ENCODE measurements at regions not wholly inside any gene's neighbourhood (a gene's known extent, or its start where the extent isn't known, plus 50 kb on each side); places are given as distances from the start of the nearest gene placed in this dataset.

DNA sequence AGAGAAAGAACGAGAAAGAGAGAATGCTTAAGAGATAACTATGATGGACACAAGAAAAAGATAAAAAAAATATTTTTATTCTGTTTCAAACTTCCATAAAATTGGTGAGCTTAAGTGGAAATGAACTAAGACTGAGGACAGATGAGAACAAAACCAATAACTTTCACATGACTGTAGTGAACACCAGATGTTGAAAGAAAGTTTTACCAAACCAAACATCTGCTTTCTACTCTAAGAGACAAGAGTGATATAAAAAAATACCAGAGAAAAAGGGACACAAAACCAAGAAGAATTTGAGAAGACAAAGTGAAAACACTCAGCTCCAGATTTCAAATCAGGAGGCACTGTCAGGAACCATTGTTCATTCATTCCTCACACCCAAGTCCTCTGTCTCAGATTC, 147.9 kb downstream of the IMPG2 start:
- no peak for DNase-seq

GRCh38 chr3:101171681-101172191, 148.6 kb downstream of the IMPG2 start:
- DNase-seq = no peak

DNA sequence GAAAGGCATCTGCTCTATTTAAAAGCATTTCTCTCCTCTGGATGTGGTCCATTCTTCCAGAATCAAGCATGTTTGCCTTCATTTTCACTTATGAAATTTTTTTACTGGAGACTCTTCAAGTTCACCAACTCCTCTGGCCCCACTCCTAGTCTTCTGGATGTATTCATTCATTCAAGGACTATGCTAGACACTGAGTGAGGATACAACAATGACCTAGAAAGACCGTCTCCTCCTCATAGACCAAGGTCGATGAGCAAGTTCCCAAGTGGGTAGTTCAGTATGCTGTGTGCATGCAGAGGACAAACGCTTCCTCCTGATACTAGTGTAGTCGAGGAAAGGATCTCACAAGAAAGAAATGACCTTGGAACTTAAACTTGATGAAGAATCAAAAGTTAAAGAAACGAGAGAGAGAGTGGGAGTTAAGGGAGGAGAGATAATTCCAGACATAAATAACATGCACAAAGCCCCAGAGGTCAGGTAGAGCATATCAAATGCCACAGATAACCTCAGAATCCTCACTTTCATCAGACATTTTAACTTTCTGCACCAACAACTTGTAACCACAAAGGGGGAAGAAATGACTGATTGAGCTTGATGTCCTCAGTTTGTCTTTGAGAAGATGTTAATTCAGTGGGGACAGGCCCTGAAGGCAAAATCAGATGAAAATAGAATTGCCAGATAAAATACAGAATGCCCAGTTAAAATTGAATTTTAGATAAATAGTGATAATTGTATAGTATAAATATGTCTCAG, 149.4 kb downstream of the IMPG2 start:
- no peak for DNase-seq

GRCh38 chr3:101170062-101170771, 150.2 kb downstream of the IMPG2 start:
- peak; percentile 2 to 6 for DNase-seq

DNA sequence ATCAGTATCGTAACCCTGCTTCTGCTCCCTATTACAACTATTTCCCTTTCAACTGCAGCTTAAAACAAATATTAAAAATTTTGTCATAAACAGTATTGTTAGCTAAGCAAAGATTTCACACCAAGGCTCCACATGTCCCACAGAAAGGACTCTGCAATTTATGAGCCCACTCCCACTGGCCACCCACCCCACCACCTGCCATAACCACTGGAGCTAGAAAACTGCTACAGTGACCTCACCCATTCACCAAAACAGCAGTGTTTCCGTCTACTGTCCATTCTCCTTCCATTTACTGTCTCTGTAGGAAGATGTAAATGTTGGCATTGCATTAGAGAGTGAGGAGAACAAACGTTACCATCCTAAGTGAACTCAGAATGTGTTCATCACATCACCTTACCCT, 150.9 kb downstream of the IMPG2 start:
- no peak for DNase-seq

- DNase-seq = no peak
Measured at GRCh38 chr3:101167376-101167775, 153.0 kb downstream of the IMPG2 start.

- DNase-seq = no peak
Measured at GRCh38 chr3:101166150-101166549, 154.2 kb downstream of the IMPG2 start.

GRCh38 chr3:101163554-101163953, 156.8 kb downstream of the IMPG2 start:
- DNase-seq = no peak

DNA sequence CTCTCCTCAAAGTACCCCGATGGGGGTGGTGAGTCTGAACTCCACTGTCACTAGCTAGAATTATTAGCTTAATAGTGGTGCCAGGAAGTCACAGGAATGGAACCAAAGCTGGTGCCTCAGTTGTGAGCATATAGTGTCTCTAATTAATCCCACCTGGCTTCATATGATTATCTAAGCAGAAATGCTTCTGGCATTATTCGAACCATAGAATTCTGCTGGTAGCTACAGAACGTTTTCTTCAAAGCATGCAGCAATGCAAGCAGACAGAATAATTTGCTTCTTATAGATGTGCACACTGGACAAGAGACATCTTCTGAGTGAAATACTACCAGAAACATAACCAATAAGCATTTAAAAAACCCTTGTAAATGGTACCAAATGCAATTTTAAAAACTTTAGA, 160.9 kb downstream of the IMPG2 start:
- DNase-seq = no peak

DNA sequence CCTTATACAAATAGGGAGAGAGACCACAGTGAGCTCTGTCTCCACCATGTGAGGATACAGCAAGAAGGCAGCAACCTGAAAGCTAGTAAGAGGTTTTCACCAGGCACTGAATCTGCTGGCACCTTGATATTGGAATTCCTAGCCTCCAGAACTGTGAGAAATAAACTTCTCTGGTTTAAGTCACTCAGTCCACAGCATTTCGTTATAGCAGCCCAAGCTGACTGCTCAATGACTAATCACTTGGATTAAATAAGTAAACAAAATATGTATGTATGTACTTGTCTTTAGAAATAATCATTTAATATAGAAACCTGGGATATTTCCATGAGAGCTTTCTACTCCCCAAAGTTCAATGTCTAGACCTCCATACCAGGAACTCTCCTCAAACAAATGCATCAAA, 162.0 kb downstream of the IMPG2 start:
- no peak for DNase-seq

DNA sequence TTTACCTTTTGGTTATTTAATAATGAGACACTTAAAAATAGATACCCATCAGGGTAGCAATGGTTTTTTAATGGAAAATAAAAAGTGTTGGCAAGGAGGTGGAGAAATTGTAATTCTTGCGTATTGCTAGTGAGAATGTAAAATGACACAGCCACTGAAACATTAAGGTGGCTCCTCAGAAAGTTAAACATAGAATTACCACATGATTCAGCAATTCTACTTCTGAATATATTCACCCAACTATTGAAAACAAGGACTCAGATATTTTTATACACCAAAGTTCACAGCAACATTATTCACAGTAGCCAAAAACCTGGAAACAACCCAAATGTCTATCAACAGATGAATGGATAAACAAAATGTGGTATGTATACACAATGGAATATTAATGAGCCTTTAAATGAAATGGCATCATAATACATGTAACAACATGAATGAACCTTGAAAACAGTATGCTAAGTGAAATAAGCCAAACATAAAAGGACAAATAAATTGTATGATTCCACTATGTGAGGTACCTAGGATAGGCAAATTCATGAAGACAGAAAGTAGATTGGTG, 163.5 kb downstream of the IMPG2 start:
- DNase-seq = no peak

DNA sequence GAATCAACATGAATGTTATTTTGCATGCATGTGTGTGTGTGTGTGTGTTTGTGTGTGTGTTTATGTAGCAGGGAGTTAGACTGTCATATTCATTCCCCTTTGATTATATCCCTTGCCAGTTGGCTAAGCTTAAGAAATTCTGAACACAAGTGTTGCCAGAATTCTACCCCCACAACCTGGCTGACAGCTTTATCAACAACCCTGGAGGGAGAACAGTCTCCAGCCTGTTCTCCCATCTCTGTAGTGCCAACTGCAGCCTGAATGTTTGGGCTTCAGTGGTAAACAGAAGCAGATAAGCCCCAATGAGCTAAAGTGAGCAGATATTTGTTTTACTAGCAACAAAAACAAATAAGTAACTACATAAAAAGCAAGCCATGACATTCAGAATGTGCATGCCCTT, 162.6 kb upstream of the ABI3BP start:
- DNase-seq = no peak

DNA sequence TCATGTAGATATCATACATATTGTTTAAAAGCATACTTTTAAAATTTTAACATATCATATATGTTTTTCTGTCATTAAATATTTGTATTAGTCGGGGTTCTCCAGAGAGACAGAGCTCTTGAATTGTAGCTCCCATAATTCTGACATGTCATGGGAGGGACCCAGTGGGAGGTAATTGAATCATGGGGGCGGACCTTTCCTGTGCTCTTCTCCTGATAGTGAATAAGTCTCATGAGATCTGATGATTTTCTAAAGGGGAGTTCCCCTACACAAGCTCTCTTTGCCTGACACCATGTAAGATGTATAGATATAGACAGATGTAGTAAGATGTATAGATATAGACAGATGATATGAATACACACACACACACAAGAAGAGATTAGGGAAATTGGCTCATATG, 161.2 kb upstream of the ABI3BP start:
- no peak for DNase-seq

DNA sequence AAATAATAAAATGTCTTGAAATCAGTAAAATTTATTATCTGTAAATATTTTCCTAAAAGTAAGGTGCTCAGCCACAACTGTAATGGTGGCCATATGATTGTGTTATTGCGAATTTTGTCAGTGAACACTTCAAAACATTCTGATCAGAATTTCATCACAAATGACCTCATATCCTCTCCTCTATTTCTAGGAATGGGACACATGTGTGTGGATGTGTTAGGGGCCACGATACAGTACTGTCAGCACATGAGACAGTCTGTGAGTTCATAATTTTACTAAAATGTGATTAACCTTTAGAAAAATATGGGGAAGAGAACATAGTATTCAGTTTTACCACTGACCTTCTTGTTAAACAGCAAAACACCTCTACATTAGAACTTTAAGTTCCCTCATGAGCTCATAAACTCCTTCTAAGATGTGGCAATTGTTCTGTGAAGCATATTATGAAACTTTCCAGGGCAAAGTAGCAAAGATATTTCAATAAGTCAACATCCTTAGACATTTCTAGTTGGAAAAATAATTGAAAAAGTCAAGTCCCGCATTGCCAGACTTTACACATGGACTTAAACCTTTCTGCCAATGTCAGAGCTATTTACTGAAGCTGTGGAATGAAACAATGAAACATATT, 158.2 kb upstream of the ABI3BP start:
- no peak for DNase-seq

DNA sequence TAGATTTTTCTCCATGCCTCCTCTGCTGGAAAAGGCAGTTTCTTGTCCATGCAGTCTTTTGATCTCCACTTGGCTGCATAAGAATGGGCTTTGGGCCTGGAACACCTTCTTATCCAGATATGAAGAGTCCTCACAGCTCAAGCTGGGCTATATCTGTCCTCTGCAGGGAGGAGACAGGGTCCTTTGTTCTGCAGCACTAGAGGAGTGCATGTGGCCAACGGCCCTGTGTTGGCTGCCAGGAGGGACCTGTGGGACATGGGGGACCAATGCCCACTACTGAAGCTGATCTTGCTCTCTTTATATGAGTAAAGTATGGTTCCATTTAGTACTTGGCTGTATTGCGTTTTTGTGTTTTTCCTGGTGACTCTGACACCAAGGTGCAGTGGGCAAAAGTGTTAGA, 157.3 kb upstream of the ABI3BP start:
- DNase-seq = no peak

DNA sequence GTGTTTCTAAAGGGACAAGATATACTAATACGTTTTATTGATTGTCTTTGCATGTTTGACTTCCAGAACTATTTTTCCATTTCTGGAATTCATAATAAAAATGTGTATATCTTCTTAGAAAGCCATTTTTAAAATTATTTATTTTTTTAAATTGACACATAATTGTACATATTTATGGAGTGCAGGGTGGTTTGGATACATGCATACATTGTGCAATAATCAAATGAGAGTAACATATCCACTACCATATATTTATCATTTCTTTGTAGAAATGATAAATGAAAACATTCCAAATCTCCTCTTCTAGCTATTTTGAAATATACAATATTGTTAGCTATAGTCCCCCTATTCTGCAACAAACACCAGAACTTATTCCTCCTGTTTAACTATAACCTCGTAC, 156.5 kb upstream of the ABI3BP start:
- DNase-seq = no peak

DNA sequence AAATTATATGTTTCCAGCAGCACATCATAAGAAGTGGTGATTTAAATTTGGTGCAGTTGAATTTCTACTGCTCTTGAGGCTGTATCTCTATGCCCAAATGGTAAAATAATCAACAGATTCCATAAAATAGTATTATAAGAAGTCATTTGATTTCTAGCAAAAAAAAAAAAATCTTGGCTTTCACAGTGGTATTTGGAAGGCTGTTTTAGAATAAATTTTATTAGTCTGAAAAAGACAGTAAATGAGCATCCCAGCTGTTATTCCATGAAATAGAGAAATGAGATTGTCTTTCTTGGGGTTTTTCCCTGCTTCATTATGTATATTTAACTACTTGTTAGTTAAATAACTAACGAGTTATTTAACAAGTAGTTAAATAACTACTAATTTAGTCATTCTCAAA, 156.0 kb upstream of the ABI3BP start:
- no peak for DNase-seq

- DNase-seq = no peak
Measured at GRCh38 chr3:101148001-101148400, 154.8 kb upstream of the ABI3BP start.

GRCh38 chr3:101146946-101147345, 153.7 kb upstream of the ABI3BP start:
- no peak for DNase-seq

- no peak for DNase-seq
Measured at GRCh38 chr3:101144105-101144504, 150.9 kb upstream of the ABI3BP start.

DNA sequence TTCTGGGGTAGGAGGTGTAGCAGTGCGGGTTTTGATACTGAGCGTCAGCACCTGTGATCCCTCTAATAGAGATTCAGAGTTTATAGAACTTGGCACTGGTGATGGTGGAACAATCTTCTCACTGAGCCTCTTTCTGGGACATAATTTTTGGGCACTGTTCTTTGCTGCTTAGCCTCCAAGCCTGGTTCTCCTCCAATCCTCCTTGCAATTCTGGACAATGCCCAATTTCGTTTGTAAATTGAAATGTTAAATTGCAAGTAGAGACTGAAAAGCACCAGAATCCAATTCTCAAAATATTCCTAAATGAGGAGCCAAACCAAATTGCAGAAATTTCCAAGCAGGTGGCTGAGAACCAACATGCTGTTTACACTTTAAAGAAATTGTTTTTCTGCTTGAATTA, 149.8 kb upstream of the ABI3BP start:
- DNase-seq = no peak

GRCh38 chr3:101142160-101142559, 148.9 kb upstream of the ABI3BP start:
- no peak for DNase-seq

GRCh38 chr3:101141135-101141534, 147.9 kb upstream of the ABI3BP start:
- no peak for DNase-seq

DNA sequence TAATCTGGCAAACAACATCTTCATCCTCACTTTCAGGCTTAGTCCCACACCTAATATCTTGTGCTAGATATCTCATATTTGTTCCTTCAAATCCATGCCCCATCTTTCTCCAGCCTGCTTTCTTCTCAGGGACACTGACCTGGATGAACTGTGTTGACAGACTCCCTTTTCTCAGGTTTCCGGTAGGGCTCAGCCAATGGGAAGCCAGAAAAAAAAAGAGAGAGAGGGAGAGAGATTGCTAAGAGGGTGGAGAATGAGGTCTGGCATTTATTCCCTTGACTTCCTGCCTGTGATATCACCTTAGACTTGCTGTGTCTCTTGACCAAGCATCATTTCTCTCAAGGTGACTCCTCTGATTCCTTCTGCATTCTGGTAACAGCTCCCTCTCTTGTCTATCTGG, 145.6 kb upstream of the ABI3BP start:
- DNase-seq = no peak
